HepG2 (cell line): ENCODE measurements at regions not wholly inside any gene's neighbourhood (a gene's known extent, or its start where the extent isn't known, plus 50 kb on each side); places are given as distances from the start of the nearest gene placed in this dataset.

Source experiments
- ATM ChIP-seq: fragments of 450-650 bp; IDR thresholded peaks from 2 replicates; pipeline ENCODE4 v1.7.1; 2017; ENCODE audit warnings: mild to moderate bottlenecking, borderline replicate concordance
- CBFB ChIP-seq: sonication (generic); formaldehyde crosslinking; IDR thresholded peaks from 2 replicates; pipeline ENCODE4 v1.4.0; 2020; ENCODE audit warnings: missing genetic modification reagents
- CREB1 ChIP-seq, 2 experiments: fragments of 450-650 bp in 1 of 2; IDR thresholded peaks; 2 replicates each; pipeline ENCODE4 v1.6.1; 2016 to 2017; ENCODE audit warnings: control low read depth in 1 of 2, mild to moderate bottlenecking in 1 of 2, missing compliant biosample characterization in 1 of 2, missing genetic modification characterization in 1 of 2
- SRSF9 ChIP-seq: fragments of 200-400 bp; formaldehyde crosslinking; IDR thresholded peaks from 2 replicates; pipeline ENCODE4 v1.6.1; 2018; ENCODE audit warnings: borderline replicate concordance, mild to moderate bottlenecking, low read depth, low read length; ENCODE audit not compliant: insufficient read depth, poor library complexity, severe bottlenecking
- ZNF251 ChIP-seq: sonication (generic); formaldehyde crosslinking; IDR thresholded peaks from 2 replicates; pipeline ENCODE4 v1.9.0; 2021; ENCODE audit warnings: mild to moderate bottlenecking, missing genetic modification reagents
- ZNF577 ChIP-seq: sonication (generic); formaldehyde crosslinking; IDR thresholded peaks from 2 replicates; pipeline ENCODE4 v1.4.0; 2020; ENCODE audit warnings: mild to moderate bottlenecking, low read depth, missing genetic modification reagents, borderline replicate concordance
- ZNF687 ChIP-seq: sonication (generic); formaldehyde crosslinking; IDR thresholded peaks from 2 replicates; pipeline ENCODE4 v1.5.1; 2020; ENCODE audit warnings: mild to moderate bottlenecking, missing genetic modification reagents, moderate library complexity
- TF ChIP-seq, protein P1 (sequence below): sonication (generic); formaldehyde crosslinking; IDR thresholded peaks from 2 replicates; pipeline ENCODE4 v1.5.0; 2020; ENCODE audit warnings: mild to moderate bottlenecking, missing genetic modification reagents, moderate library complexity

- TF ChIP-seq ZNF577 (CRISPR knock-in tag) (no peak), ZNF687 (CRISPR knock-in tag) (no peak), ZNF251 (no peak), CBFB (CRISPR knock-in tag) (no peak), CREB1 (IDR thresholded peaks at IDR 0.05) (no peak), CREB1 (CRISPR knock-in tag; IDR thresholded peaks at IDR 0.05) (no peak), ATM (no peak), SRSF9 (no peak)
- TF ChIP-seq, protein P1, sequence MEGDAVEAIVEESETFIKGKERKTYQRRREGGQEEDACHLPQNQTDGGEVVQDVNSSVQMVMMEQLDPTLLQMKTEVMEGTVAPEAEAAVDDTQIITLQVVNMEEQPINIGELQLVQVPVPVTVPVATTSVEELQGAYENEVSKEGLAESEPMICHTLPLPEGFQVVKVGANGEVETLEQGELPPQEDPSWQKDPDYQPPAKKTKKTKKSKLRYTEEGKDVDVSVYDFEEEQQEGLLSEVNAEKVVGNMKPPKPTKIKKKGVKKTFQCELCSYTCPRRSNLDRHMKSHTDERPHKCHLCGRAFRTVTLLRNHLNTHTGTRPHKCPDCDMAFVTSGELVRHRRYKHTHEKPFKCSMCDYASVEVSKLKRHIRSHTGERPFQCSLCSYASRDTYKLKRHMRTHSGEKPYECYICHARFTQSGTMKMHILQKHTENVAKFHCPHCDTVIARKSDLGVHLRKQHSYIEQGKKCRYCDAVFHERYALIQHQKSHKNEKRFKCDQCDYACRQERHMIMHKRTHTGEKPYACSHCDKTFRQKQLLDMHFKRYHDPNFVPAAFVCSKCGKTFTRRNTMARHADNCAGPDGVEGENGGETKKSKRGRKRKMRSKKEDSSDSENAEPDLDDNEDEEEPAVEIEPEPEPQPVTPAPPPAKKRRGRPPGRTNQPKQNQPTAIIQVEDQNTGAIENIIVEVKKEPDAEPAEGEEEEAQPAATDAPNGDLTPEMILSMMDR (CRISPR knock-in tag) = no peak
These were observed 228.7 kb upstream of the SLC8A1 start (continued) for GRCh38 chr2:40680547-40680946.
